Retina (tissue), 1 donor: ENCODE measurements at regions not wholly inside any gene's neighbourhood (a gene's known extent, or its start where the extent isn't known, plus 50 kb on each side); places are given as distances from the start of the nearest gene placed in this dataset.
"Not testable (repeated sequence)": the region's sequence is repeated elsewhere in the genome, so short reads cannot be mapped to it uniquely, and the experiment has no call there.

Experiments used
- DNase-seq: peaks from one replicate; pipeline ENCODE4 v3.0.0-alpha.2; 2016

DNA sequence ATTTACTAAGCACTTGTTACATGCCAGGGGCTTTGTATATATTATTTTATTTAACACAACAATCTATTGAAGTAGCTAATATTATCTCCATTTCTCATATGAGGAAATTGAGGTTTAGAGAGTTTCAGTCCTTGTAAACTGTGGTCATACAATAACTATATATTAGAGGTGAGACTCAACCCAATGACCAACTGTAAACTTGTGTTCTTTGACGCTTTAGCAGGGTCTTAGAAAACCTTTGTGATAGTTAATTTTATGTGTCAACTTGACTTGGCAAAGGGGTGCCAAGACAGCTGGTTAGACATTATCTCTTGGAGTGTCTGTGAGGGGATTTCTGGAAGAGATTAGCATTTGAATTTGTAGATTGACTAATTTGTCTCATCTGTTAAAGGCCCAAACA lies 252.4 kb upstream of the B3GALT2 start:
- DNase-seq, result no peak

DNA sequence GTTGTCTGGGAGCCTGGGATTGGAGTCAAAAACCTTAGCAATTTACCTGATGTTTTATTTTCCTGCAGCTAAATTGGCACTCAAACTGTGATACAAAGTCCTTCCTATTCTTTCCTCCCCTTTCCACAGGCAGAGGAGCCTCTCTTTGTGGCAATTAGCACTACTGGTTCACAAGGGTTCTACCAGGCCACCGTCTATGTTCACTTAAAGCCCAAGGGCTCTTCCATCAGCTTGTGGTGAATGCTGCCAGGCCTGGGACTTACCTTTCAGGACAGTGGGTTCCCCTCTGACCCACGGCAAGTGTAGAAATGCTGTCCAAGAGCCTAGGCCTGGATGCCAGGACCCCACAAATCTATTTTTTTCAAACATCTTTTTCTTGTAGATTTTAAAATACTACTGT lies 251.9 kb upstream of the B3GALT2 start:
- no peak for DNase-seq

DNA sequence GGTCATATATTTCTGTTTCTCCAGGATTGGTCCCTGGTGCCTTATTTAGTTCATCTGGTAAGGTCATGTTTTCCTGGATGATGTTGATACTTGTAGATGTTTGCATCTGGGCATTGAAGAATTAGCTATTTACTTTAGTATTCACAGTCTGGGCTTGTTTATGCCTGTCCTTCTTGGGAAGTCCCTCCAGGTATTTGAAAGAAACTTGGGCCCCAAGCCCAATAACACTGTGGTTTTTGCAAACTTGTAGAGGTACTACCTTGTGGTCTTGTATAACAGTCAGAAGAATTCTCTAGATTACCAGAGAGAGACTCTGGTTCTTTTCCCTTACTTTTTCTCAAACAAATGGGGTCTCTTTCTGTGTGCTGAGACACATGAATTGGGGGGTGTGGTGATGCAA lies 251.4 kb upstream of the B3GALT2 start:
- no peak for DNase-seq

DNA sequence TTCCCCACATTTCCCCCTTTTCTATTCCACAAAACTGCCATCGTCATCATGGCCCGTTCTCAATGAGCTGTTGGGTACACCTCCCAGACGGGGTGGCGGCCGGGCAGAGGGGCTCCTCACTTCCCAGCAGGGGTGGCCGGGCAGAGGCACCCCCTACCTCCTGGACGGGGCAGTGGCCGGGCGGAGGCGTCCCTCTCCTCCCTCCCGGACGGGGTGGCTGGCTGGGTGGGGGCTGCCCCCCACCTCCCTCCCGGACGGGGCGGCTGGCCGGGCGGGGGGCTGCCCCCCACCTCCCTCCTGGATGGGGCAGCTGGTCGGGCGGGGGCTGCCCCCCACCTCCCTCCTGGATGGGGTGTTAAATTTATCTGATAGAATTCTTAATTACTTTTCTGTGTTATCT lies 250.9 kb upstream of the B3GALT2 start:
- not testable (repeated sequence) for DNase-seq

DNA sequence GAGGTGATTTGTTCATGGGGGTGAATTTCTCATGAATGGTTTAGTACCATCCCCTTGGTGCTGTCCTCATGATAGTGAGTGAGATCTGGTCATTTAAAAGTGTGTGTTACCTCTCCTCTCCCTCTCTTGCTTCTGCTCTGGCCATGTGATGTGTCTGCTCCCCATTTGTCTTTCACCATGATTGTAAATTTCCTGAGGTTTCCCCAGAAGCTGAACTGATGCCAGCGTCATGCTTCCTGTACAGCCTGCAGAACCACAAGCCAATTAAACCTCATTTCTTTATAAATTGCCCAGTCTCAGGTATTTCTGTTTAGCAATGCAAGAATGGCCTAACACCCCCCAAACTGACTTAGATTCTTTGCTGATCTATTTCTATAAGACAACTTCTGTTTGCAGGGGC lies 249.4 kb upstream of the B3GALT2 start:
- DNase-seq, result no peak

DNA sequence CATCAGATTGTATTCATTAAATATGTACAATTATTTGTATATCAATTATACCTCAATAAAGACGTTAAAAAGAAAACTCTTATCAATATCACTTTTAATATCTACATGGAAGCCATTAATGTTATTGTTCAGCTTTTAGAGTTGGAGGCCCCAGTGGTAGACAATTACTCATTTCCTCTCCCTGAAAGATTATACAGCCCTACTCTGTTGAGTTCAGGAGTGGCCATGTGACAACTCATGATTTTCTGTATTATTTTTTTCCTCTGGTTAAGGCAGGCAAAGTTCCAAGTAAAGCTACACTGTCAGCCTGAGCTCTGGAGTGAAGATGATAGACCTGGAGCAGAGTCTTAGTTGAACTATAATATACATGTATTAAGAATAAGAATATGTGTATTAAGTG lies 247.9 kb upstream of the B3GALT2 start:
- no peak for DNase-seq

DNA sequence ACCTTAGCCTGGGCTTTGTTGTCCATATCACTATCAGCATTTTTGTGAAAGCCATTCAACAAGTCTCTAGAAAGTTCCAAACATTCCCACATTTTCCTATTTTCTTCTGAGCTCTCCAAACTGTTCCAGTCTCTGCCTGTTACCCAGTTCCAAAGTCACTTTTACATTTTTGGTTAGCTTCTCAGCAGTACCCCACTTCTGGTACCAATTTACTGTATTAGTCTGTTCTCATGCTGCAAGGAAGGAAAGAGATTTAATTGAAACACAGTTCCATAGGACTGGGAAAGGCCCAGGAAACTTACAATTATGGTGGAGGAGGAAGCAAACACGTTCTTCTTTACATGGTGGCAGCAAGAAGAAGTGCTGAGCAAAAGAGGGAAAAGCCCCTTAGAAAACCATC lies 247.2 kb upstream of the B3GALT2 start:
- no peak for DNase-seq

DNA sequence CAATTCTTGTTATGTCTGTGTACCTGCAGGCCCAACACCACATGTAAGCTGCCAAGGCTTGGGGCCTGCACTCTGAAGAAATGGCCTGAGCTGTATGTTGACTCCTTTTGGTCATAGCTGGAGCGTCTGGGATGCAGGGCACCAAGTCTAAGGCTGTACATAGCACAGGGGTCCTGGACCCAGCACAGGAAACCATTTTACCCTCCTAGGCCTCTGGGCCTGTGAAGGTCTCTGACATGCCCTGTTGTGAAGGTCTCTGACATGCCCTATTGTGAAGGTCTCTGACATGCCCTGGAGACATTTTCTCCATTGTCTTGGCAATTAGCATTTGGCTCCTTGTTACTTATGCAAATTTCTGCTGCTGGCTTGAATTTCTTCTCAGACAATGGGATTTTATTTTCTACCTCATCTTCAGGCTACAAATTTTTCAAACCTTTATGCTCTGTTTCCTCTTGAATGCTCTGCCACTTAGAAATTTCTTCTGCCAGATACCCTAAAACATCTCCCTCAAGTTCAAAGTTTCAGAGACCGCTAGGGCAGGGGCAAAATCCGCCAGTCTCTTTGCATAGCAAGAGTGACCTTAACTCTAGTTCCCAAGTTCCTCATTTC lies 246.7 kb upstream of the B3GALT2 start:
- DNase-seq, result no peak

DNA sequence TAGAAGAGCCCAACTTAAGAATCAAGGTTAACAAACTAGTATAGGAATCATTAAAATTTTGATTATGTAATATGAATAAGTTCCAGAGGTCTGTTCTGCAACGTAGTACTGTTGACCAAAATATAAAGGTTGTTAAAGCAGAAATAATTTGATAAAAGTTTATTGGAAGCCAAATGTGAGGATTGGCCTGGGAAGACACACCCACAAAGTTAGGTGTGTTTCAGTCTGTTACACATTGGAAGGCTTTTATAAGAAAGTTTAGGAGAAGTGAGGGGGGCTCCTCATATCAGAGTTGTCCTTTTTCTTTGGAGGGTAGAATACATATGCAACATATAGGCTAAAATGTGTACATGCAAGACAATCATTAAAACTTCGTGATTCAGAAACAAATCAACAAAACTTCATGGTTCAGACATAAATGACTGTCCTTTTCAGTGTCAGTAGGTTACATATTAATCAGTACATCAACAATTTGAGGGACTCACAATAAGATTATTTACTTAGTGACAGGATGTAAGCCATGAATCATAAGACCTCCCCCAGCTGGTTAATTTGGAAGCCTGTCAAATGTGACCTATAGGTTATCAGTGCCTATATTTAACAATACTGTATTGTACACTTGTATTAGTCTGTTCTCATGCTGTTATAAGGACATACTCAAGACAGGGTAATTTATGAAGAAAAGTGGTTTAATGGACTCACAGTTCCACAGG lies 245.0 kb upstream of the B3GALT2 start:
- no peak for DNase-seq

DNA sequence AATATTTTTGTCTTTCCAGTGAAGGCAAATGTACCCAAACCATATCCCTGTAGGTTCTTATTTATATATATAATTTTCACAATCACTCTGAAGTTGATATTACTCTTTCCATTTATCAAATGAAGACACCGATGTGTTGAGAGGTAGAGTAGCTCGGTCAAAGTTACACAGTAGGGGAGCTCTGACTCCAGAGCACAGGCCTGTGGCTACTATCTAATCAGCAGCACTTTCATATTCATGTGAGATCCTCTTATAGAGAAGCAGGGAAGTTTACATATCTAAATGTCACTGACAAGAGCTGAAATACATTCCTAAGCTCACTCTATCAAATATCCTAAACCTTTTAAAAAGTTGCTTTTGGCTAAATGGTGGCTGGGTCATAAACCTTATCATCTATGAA lies 241.1 kb upstream of the B3GALT2 start:
- no peak for DNase-seq

DNA sequence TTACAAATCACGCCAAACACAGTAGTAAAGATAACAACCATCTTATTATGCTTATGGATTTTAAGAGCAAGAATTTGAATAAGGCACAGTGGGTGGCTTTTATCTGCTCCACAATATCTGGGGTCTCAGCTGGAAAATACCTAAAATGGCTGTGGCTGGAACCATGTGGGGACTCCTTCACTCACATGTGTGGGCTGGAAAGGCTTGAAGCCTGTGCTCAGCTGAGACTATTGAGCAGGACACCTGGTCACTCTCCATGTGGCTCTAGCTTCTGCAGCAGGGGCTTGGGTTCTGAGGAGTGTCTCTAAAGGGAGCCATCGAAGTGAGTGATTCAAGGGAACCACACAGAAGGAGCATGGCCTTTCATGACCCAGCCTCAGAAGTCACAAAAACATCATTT lies 239.6 kb upstream of the B3GALT2 start:
- DNase-seq, result no peak

DNA sequence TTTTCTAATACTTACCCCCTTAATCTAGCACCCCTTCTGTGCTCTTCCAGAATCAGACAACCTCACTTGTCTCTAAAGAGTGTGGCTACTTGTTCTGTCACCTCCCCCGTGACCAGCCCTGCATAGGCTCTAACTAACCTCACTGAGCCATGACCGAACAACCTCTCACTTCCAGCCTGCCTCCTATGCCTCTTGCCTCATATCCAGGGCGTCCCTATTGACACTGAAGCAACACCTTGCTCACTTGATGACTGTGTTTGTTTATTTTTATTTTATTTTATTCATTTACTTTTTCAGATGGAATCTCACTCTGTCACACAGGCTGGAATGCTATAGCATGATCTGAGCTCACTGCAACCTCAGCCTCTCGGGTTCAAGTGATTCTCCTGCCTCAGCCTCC lies 235.1 kb upstream of the B3GALT2 start:
- DNase-seq, result no peak

DNA sequence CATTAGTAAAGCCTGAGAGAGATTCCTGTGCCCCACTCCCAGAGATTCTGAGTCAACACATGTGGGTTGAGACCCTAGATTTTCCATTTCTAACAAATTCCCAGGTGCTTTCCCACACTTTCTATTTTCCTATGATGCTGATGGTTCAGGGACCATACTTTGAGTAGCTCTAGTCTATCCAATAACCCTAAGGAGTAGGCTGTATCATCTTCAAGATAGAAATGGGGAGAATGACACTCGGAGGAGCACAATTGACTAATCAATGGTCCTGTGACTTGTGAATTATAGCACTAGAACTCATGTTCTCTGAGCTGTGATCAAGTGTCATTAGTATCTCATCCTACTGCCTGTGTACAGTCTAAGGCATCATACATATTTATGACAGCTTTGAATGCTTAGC lies 232.9 kb upstream of the B3GALT2 start:
- DNase-seq, result no peak

DNA sequence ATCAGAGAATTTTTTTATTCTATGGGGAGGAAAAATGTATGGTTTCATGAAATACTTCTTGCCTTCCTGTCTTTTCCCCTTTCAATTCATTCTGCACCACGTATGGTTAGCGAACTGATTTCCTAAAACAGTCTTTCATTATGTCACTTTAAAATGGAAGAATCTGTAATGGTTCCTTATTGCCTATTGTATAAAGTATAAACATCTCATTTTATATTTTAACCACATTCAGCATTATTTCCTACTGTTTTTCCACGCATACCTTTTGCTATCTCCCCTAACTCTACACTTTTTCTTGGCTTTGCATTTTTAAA lies 232.3 kb upstream of the B3GALT2 start:
- no peak for DNase-seq

DNA sequence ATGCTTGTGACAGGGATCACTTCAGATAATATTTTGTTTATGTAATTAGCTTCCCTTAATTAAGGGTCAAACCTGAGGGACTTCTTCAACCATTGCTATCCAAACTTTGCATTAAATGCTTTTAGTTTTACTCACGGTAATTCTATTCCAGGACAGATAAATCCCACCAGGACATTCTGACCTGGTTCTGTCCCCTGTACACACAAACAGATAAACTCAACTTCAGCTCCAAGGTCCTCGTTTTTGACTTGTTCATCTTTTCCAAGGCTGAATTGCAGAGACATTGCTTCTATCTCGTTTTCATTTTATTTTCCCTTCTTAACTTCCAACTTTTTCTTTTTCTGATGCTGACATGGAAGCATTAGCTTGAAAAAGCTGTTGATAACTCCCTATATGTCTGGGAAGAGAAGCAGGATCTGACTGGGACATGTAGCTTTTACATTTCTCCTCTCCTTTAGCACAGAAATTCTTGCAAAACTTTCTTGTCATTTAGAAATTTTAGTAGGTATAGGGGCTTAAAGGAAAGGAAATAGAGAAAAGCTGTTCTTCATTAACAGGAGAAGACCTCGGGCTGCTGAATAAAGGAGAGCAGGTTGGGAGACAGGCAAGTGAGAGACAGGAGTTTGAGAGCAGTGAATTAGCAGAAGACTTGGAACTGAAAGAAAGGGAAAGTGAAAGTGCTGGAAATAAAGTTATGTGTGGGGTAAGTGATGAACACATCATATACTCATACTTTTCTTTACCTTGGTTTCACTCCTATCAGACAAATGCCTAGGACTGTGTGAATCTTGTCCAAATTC lies 231.7 kb upstream of the B3GALT2 start:
- DNase-seq, result no peak

DNA sequence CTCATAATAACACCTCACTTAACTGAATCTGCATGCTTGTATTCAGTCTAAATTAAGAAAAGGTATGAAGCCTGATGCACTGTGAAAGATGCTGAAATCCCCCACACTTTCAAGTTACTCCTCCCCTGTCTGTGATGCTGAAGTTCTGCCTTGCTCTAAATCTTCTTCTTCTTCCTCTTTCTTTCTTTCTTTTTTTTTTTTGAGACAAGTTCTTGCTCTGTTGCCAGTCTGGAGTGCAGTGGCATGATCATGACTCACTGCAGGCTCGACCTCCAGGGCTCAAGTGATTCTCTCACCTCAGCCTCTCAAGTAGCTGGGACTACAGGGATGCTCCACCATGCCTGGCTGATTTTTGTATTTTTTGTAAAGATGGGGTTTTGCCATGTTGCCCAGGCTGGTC lies 231.0 kb upstream of the B3GALT2 start:
- no peak for DNase-seq

DNA sequence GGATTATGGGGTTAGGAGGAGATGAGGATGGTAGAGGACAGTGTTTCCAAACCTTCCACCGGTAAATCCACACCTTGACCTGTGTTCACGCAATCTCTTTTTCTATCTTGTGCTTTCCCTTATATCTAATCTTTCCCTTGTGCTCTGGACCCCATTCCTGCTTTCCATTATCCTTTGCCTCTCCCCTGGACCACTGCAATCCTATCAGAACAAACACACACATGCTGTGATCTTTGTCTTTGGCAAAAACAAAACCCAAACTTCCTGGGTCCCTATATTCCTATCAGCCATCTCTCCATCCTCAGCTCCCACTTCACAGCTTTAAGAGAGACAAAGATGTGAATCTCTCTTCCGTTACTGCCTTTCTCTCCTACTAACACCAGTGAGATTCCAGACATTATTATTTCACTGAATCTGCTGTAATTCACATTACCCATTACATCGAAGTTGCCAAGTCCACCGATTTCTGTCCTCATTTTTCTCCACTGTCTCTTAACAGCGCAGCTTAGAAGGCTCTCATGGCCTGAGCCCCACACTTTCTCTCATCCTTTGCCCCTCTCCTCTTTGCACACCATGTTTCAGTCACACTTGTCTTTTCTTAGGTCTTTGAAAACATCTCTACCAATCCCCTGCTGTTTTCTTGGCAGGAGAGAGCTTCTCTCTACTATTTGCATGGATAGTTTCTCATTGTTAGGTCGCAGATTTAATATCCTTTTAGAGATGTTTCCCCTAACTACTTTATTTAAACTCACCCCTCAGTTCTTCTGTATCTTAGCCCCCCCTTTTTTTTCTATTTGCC lies 230.0 kb upstream of the B3GALT2 start:
- DNase-seq, result no peak

DNA sequence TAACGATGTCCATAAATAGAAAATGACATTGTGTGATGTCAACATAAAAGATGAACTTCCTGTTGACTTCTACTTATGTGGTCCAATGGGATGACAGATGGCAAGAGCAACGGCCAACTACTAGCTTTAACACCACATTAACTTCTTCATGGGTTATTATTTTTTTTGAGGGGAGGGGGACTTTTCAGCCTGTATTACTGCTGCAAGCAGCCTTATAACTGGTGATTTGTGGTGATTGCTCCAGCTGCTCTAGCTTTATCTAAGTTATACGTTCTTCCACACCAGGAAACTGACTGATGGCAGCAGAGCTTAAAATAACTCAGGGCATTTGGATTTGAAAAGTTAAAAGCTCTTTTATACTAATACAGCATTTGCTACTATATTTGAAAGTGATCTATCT lies 228.8 kb upstream of the B3GALT2 start:
- no peak for DNase-seq

DNA sequence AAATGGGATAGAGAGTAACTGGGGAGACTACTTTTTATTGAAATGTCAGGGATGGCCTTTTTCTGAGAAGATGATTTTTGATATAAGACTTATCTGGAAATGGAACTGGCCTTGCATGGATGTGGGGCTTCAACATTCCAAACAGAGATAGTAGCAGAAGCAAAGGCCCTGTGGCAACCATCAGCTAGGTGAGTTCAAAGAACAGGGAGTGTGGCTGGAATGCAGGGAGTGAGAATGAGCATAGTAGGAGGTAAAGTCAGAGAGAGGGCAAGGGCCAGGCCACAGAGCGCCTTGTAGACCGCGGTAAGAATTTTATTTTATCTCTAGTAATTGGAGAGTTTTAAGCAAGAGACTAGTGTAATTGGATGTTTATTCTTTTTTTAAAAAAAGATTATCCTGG lies 227.0 kb upstream of the B3GALT2 start:
- no peak for DNase-seq

DNA sequence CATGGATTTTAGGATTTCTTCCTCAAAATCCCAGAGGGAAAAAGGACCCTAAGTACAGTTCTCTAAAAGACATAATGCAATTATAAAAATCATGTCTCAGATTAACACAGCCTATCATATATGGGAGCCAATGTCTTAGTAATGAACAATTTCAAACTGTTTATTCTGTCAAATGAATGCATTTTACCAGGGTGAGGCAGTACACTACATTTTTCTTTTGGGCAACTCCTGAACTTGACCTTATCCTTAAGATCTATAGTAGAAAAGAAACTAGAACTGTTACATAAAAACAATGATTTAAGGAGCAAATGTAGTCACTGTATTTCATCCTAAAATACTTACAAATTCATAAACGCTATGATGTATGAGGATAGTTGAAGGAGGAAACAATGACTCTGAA lies 226.3 kb upstream of the B3GALT2 start:
- no peak for DNase-seq

DNA sequence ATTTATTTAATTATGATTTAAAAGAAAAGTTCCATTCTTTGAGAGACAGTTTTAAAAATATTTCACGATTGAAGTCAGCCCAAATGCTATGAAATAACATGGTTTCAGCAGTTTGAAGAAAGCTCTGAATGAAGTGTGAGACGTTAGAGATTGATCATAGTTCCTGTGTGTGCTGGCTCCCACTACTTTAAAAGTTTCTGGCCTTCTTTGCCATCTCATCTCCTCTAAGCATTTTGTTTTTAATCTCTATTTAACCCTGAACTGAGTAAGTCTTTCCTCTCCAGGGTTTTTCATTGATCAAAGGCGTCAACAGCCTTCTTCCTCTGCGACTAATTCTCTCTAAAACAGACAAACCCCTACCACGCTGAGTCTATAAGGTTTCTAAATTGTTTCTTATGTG lies 225.3 kb upstream of the B3GALT2 start:
- no peak for DNase-seq

DNA sequence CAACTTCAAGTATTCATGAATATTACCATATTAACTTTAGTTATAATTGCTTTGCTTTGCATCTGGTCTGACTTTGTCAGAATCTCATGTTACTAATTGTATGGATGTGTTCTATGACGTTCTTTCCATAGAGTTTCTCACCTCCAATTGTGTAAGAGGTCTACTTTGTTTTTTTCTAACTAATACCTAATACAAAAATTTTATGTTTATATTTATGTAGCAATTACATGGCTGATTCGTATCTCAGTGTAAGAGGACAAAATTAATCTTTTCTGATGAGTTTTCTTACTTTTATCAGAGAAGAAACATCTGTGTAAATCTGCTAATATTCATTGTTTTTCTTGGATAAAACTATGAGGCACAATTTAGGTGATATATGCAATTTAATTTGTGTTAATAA lies 224.8 kb upstream of the B3GALT2 start:
- no peak for DNase-seq

DNA sequence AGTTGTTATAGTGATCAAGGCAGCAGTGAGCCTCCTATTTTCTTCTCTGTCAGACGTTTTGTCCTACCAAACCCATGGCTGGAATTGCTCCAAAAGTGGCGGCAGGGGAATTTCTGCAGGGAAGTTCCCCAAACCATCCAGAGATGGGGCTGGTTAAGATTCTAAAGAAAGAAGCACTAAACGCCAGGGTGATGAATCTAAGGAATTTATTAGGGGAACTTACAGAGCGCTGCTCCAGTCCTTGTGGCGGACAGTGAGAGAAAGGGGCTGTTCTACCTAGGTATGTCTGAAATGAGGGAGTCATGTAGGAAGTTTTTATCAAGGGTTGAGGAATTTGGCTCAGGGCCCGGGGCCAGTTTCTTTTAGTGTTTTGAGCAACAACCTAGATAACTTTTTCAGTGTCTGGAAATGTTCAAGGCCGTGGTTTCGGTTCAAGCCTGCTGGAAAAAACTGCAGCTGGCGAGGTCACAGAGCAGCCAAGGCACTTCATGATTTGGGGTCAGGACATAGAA lies 222.4 kb upstream of the B3GALT2 start:
- no peak for DNase-seq
